HG03378 (cell line): ENCODE measurements at regions not wholly inside any gene's neighbourhood (a gene's known extent, or its start where the extent isn't known, plus 50 kb on each side); places are given as distances from the start of the nearest gene placed in this dataset.
A peak's percentile ranks its signal among the peaks of the same experiment; 100 is the strongest.

ENCODE experiments used
- ATAC-seq: cut with Tn5 transposase; IDR thresholded peaks from one replicate; pipeline ENCODE4 v1.9.1; 2021; ENCODE audit warnings: mild to moderate bottlenecking, moderate library complexity; ENCODE audit not compliant: unreplicated experiment

GRCh38 chr7:23971031-23971430, 261.0 kb downstream of the STK31 start:
- ATAC-seq: no peak

GRCh38 chr7:23972057-23972456, 262.0 kb downstream of the STK31 start:
- ATAC-seq: no peak

GRCh38 chr7:23973264-23973663, 263.2 kb downstream of the STK31 start:
- no peak for ATAC-seq

DNA sequence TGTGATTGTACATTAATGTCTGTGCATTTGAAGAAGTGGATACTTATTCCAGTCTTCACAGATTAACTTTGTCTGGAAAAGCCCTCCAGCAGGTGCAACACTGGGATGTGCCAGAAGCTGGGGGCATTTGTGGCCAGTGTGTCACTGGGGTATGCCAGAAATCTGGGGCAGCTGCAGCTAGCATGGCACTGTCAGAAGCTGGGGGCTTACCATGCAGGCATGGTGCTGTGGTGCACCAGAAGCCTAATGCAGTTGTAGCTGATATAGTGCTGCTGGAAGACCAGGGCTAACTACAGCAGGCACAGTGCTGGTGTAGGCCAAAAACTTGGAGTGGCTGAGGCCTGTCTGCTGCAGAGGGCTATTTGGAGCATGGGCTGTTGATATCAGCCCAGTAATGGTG, 270.1 kb downstream of the STK31 start:
- ATAC-seq: no peak

GRCh38 chr7:23981314-23981713, 271.3 kb downstream of the STK31 start:
- no peak for ATAC-seq

GRCh38 chr7:23981758-23982157, 271.7 kb downstream of the STK31 start:
- no peak for ATAC-seq

- no peak for ATAC-seq
Measured at GRCh38 chr7:24005517-24005916, 278.5 kb upstream of the NPY start.

- ATAC-seq: no peak
Measured at GRCh38 chr7:24010495-24010894, 273.5 kb upstream of the NPY start.

DNA sequence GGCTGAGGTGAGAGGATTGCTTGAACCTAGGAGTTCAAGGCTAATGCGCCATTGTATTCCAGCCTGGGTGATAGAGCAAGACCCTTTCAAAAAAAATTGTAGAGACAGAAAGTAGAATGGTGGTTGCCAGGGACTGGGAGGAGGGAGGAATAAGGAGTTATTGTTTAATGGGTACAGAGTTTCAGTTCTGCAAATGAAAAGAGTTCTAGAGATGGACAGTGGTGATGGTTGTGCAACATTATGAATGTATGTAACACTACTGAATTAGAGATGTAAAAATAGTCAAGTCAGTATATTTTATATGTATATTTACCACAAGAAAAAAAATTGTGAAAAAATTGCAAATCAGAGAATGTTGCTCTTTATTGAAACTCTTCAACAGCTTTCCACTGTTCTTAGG, 266.5 kb upstream of the NPY start:
- peak; percentile 83 for ATAC-seq

- ATAC-seq: no peak
Measured at GRCh38 chr7:24018331-24018730, 265.7 kb upstream of the NPY start.

GRCh38 chr7:24019841-24020240, 264.1 kb upstream of the NPY start:
- ATAC-seq: no peak

DNA sequence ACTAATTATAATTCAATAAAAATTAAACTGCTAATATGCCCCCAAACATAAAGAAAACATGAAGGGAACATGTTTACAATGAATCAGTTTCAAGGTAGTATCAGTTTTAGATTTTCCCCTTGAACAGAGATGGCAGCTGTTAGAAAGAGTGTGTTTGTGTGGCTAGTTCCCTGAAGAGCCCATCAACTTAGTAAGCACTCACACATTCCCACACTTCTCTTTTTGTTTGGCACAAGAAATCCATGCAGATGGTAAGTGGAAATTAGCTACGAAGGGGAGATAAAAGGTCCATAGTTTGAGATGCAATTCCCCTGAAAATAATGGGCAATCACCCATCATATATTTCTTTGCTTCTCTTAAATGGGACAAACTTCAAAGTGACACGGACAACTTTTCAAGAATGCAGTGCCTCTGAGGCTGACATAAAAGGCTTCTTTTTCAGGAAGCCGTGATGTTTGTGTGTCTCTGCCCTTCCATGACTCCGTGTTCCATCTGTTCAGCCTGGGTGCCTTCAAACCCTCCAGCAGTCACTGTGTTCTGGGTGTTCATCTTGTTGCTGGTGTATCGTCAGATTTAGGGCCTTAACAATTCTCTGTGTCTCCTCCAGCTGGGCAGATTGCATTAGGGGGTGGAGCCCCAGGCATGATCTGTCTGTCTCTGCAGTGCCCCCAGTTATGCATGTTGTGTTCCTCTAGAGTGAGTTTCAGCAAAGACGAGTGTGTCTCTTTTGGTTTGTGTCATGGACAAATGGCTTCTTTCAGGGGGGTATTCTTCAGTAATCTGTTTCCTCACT, 259.5 kb upstream of the NPY start:
- ATAC-seq: no peak

GRCh38 chr7:24025094-24025493, 258.9 kb upstream of the NPY start:
- ATAC-seq: no peak

GRCh38 chr7:24025765-24026164, 258.2 kb upstream of the NPY start:
- ATAC-seq: no peak

DNA sequence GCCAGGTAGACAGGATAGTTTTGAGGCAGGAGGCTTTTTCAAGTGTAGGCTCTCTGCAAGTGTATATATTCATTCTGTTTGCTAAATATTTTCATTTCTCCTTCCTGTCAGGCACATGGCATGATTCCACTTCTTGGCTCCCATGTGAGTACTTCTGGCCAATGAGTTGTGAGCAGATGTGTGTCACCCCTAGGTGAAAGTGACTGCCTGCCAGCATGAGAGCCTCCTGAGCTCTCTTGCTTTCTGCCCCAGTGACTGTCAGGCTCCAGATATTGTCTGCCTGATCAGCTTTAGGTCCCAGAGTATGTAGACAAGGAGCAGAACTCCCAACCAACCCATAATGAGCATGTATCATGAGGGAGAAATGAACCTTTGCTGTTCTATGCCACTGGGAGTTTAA, 257.6 kb upstream of the NPY start:
- no peak for ATAC-seq

- ATAC-seq: no peak
Measured at GRCh38 chr7:24029068-24029467, 254.9 kb upstream of the NPY start.

DNA sequence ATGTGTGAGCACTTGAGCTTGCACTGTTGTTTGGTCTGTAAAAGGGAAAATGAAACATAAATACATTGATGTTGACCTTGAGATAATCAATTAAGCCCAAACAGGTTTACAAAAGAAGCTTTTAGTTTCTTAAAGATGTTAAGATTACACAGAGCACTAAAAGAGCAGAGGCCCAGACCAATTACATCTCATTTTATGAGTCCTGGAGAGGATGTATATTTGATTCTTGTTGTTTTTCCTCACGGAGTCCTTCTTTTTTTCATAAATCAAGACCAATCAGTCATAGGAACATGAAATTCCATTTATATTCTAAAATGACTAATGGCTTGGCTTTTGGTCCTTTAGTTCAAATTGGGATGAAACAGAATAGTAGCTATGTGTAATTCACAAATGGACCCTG, 249.7 kb upstream of the NPY start:
- ATAC-seq: no peak

- no peak for ATAC-seq
Measured at GRCh38 chr7:24035366-24036032, 248.5 kb upstream of the NPY start.

DNA sequence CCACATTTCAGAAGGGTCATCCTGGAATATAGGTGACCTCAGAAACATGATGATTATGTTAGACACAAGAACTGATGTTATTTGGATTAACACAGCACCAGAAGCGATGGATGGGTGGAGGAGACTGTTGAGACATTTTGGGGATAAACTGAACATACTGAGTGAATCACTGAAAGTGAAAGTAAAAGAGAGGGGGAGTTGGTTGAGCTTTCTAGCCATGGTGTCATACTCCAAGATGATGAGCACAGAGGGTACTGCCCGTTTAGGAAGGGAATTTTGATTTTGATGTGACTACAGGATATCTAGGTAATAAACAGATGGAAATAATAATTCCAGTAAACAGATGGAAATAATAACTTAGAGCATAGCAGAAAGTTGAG, 248.0 kb upstream of the NPY start:
- no peak for ATAC-seq

GRCh38 chr7:24038993-24039392, 245.0 kb upstream of the NPY start:
- ATAC-seq: no peak

GRCh38 chr7:24039991-24040624, 243.9 kb upstream of the NPY start:
- no peak for ATAC-seq

GRCh38 chr7:24042028-24042427, 242.0 kb upstream of the NPY start:
- no peak for ATAC-seq
